ENCODE measurements at regions not wholly inside any gene's neighbourhood (a gene's known extent, or its start where the extent isn't known, plus 50 kb on each side); places are given as distances from the start of the nearest gene placed in this dataset.
"Not testable (repeated sequence)": the region's sequence is repeated elsewhere in the genome, so short reads cannot be mapped to it uniquely, and the experiment has no call there.

DNA sequence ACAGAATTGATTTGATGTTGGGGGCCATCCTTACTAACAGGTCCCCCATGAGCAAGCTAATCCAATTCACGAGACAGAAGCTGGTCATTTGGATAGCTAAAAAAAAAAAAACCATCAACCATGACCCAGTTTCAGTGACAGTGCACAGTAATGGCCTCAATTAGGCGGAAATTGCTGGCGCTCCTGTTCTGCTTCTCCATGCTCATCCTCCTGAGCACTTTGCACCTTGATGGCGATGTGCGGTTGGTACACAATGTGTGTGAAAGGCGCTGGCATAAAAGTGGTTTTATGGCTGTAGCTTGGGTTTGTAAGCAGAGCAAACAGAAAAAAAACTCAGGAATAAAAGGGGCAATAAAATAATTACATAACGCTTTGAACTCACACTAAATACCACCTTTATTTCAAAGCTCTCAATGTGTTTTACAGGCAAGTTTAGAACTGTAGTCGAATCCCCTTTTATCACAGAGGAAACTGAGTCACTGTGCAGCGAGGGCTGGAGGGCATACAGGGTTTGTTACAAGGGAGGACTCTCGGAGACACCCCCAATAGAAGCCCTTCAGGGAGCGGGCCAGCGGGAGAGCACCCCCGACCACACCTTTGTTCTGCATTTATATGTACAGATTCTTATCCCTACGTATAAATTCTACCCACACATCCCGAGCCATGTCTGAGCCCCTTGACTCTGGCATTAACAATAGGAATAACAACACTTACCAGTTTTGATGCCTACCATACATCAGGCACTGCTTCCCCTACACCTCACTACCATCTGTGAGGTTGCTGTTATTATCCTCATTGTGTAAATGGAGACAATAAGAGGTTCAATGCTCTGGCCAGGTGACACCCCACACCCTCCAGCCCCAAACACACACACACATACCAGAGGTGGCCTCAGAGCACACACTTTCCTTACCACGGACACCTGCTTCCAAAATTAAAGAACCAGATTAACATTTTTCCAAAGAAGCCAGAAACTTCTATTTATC is 213.5 kb upstream of the IRF2BP2 start:
- Mint-ChIP-seq H3K4me3 (no peak overlapping the region), H3K9me3 (no peaks in the 10 kb centered on the region), H3K4me1 (ENCODE audit: low read depth) (peaks cover 8% of the 10 kb centered on the region), H3K36me3 (ENCODE audit: low read depth) (no peaks in the 10 kb centered on the region), H3K27ac (no peak overlapping the region), H3K27me3 (ENCODE audit: insufficient read depth) (no peaks in the 10 kb centered on the region)
- intact Hi-C loops (cut with micrococcal nuclease): no loop called here
- DNase-seq (ENCODE audit: low spot score): no peak

DNA sequence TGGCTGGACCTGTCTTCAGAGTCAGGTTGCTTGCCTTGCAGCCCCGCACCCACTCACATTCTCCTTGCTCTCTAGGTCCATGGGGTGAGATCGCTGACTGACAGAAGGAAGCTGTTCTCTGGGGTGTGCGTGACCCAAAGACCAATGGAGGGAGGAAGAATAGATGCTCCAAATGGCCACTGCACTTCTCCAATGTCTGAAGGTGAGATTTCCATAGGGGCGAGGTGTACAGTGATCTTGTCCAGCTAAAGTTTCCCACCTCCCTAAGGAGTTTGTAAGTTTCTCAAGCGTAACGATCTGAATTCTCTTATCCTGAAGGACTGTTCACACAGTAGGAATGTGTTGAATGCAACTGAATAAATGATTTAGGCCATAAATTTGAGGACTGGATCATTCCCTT is 211.9 kb upstream of the IRF2BP2 start:
- no peak overlapping the region for H3K27ac Mint-ChIP-seq
- H3K27me3 Mint-ChIP-seq (ENCODE audit: insufficient read depth): no peaks in the 10 kb centered on the region
- no peak for DNase-seq (ENCODE audit: low spot score)
- no peak overlapping the region for H3K4me3 Mint-ChIP-seq
- H3K4me1 Mint-ChIP-seq (ENCODE audit: low read depth): peaks cover 8% of the 10 kb centered on the region
- H3K36me3 Mint-ChIP-seq (ENCODE audit: low read depth): no peaks in the 10 kb centered on the region
- H3K9me3 Mint-ChIP-seq: no peaks in the 10 kb centered on the region
- intact Hi-C loops (cut with micrococcal nuclease): no loop called here

DNA sequence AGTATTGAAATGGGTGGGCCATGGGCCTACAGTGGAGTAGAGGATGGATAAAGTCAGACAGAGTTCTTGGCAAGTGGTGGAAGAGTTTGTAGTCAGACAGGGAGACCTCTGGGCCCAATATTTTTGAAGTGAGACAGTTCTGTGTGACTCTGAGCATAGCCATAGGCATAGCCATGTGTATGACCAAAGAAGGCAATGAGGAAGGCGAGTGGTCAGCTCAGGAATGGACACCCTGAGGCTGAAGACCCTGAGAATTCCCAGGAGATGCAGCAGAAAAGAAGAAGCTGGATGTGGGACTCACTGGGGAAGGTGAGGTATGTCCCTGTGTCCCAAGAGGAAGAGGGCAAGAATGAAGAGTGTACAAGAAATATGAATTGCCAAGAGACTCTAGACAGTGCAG is 210.6 kb upstream of the IRF2BP2 start:
- Mint-ChIP-seq H3K36me3 (ENCODE audit: low read depth) (no peaks in the 10 kb centered on the region), H3K27me3 (ENCODE audit: insufficient read depth) (no peaks in the 10 kb centered on the region), H3K4me3 (no peak overlapping the region), H3K9me3 (no peaks in the 10 kb centered on the region), H3K4me1 (ENCODE audit: low read depth) (peaks cover 5% of the 10 kb centered on the region), H3K27ac (no peak overlapping the region)
- no peak for DNase-seq (ENCODE audit: low spot score)
- intact Hi-C loops (cut with micrococcal nuclease): no loop called here

DNA sequence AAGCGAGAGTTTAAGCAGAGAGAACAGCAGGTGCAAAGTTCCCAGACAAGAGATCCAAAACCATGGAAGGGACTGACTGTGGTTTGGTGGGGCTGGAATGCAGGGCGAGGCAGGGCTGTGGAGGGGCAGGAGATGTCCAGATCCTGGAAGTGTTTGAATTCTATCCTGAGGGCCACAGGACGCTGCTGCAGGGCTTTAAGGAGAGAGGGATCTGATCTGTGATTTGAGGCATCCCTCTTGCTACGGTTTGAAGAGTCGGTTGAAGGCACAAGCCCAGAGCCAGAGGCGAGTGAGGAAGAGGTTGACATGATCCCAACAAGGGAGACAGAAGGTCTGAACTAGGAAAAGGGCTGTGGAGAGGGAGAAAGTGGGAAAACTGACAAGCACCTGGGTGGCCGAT is 209.9 kb upstream of the IRF2BP2 start:
- H3K4me3 Mint-ChIP-seq; H3K4me1 Mint-ChIP-seq (ENCODE audit: low read depth); H3K27ac Mint-ChIP-seq; H3K36me3 Mint-ChIP-seq (ENCODE audit: low read depth); intact Hi-C loops (cut with micrococcal nuclease); H3K27me3 Mint-ChIP-seq (ENCODE audit: insufficient read depth); DNase-seq (ENCODE audit: low spot score); H3K9me3 Mint-ChIP-seq: not testable (repeated sequence)

DNA sequence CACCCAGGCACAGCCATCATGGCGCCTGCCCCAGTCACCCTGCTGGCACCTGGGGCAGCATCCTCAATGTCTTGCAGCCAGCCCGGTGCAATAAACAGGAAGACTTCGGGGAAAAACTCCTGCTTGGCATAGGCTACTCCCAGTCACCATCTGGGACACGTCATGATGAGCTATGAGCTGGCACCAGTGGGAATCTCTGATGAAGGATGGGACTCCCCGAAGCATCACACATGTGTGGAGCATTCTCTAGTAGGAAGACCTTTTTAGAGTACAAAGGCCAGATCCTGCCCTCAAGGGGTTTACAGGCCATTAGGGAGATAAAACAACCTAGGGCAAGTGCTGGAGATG is 208.0 kb upstream of the IRF2BP2 start:
- H3K27ac Mint-ChIP-seq; H3K27me3 Mint-ChIP-seq (ENCODE audit: insufficient read depth); H3K4me3 Mint-ChIP-seq; H3K36me3 Mint-ChIP-seq (ENCODE audit: low read depth); DNase-seq (ENCODE audit: low spot score); H3K4me1 Mint-ChIP-seq (ENCODE audit: low read depth); H3K9me3 Mint-ChIP-seq; intact Hi-C loops (cut with micrococcal nuclease): not testable (repeated sequence)

DNA sequence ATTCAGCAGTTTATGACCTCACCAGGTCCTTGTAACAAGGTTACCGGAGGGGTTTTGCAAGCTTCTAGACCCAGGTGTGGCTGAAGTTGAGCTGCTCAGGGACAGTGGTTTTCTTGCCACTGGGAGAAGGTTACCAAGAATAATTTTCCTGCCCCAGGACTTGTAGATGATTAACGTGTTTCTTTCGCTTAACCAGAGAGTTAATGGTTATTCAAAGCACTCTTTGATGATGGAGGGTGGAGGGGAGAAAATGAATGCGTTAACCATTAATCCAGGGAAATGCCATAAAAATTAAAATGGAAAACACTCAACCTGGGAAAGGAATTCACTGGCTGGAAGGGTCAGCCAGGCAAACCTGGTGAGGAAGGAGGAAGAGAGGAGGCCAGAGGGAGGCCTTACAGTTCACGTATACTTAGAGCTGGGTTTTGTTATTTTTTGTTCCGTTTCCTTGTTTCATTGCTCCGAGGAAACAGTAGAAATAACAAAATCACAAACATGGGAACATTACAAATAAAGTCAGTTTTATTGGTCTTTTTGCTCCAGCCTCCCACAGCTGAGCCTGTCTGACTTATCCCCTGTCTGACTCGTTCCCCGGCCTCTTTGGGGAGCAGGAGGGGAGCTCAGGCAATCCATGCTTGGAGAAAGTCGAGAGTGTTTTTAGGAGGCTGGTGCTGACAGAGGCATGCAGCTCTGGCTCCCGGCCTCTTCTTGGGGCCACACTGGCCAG is 207.5 kb upstream of the IRF2BP2 start:
- H3K27me3 Mint-ChIP-seq (ENCODE audit: insufficient read depth); intact Hi-C loops (cut with micrococcal nuclease); H3K36me3 Mint-ChIP-seq (ENCODE audit: low read depth); H3K27ac Mint-ChIP-seq; H3K4me1 Mint-ChIP-seq (ENCODE audit: low read depth); H3K9me3 Mint-ChIP-seq; H3K4me3 Mint-ChIP-seq; DNase-seq (ENCODE audit: low spot score): not testable (repeated sequence)

DNA sequence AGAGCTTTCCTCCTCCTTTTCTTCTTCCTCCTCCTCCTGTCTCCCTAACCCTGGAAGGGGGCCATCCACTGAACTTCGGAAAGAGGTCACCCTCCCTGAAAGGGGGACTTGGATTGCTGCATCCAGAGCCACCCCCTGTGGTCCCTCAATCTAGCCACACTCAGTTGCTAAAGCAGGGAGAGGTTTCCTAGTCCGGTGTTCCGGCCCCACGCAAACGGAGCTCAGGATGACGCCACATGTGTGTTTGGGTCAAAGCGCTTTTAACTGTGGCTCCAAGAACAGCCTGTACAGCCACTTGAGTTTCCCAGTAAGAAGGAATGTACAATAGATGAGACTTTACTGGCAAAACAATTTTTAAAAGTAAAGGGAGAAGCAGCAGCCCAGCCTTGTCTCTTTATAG is 206.9 kb upstream of the IRF2BP2 start:
- intact Hi-C loops (cut with micrococcal nuclease); H3K4me3 Mint-ChIP-seq; DNase-seq (ENCODE audit: low spot score); H3K36me3 Mint-ChIP-seq (ENCODE audit: low read depth); H3K4me1 Mint-ChIP-seq (ENCODE audit: low read depth); H3K9me3 Mint-ChIP-seq; H3K27me3 Mint-ChIP-seq (ENCODE audit: insufficient read depth); H3K27ac Mint-ChIP-seq: not testable (repeated sequence)

DNA sequence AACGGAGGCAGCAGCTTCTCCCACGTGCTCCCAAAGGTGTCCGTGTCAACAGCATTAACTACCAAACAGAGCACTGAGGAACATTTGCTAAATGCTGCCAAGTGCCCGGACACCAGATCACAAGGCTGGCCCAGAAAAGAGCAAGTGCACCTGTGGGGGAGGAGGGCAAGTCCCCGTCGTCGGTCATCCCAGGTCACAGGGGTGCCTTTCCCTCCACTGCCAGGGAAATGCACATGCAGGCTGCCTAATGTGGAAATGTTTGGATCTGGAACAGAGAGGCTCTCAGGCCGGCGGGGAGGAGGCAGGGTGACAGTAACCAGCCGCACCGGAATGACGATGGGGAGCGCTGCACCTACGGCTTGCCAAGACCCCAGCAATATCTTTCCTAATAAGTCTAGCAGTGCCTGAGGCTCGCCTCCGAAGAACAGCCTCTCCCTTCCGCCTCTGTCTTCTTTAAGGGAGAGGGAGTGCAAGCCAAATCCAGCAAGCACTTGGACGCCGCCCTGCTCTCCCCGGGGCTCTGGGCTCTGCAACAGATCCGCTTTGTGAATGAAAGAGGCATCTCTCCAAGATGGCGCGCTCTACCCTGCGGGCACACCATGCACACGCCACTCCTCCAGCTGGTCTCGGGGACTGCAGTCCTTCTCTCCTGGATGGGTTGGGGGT is 206.3 kb upstream of the IRF2BP2 start:
- H3K4me1 Mint-ChIP-seq (ENCODE audit: low read depth); intact Hi-C loops (cut with micrococcal nuclease); H3K4me3 Mint-ChIP-seq; H3K9me3 Mint-ChIP-seq; DNase-seq (ENCODE audit: low spot score); H3K27ac Mint-ChIP-seq; H3K27me3 Mint-ChIP-seq (ENCODE audit: insufficient read depth); H3K36me3 Mint-ChIP-seq (ENCODE audit: low read depth): not testable (repeated sequence)

DNA sequence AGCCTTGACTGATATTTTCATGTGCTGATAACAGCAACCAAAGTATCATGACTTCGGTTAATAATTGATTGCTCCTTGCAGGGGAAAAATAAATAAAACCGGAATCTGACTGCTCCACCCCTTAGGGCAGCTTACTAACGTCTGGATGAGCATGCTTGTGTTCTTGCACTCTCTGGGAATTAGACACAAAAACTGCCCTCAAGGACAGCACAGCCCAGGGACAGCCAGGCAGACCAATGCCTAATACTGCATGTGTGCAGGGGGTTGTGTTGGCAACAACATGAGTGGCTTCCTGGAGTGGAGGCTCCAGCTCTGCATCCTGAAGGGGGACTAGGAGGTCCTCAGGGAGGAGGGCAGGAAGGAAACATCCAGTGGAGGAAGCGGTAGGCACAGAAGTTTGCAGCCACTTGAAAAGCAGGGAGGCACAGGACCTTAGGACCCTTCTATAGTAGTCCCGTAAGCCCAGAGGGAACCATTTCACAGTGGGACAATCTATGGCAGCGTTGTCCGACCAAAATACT is 205.4 kb upstream of the IRF2BP2 start:
- H3K27ac Mint-ChIP-seq; H3K4me1 Mint-ChIP-seq (ENCODE audit: low read depth); DNase-seq (ENCODE audit: low spot score); intact Hi-C loops (cut with micrococcal nuclease); H3K36me3 Mint-ChIP-seq (ENCODE audit: low read depth); H3K27me3 Mint-ChIP-seq (ENCODE audit: insufficient read depth); H3K4me3 Mint-ChIP-seq; H3K9me3 Mint-ChIP-seq: not testable (repeated sequence)

DNA sequence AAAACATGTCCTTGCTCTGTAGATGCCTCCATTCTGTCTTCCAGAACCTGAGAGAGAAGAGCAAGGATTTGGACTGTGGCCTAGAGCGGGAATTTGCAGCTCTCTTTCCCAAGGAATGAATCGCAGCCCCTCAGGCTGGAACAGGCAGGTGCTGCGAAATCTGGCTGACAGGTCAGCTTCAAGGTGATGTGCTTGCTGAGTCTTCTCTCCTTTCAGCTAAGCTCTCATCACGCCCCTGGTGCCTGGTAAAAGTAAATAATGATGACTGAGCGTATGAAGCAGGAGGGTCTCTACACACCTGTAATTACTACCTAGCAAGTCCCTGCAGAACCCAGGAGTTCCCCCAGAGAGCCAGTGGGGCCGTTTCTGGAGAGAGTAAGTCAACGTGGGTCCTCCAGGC is 204.3 kb upstream of the IRF2BP2 start:
- DNase-seq (ENCODE audit: low spot score); H3K9me3 Mint-ChIP-seq; H3K4me1 Mint-ChIP-seq (ENCODE audit: low read depth); H3K27ac Mint-ChIP-seq; H3K4me3 Mint-ChIP-seq; H3K36me3 Mint-ChIP-seq (ENCODE audit: low read depth); H3K27me3 Mint-ChIP-seq (ENCODE audit: insufficient read depth); intact Hi-C loops (cut with micrococcal nuclease): not testable (repeated sequence)

DNA sequence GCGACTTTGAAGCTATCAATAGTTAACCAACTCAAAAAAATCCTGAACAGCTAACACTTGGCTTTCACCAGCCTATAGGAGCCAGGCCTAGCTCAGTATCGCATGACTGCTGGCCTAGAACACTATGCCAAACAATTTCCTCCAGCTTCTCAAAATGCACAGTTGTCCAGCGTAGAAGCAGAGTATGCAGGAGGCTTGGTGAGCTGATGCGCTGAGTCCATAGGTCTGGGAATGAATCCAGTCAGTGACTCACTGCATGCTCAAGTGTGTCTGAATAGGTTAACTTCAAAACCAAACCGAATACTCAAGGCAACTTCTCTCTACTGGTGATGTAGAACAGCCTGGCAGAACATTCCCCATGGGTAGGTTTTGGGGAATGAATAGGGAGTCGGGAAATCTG is 201.8 kb upstream of the IRF2BP2 start:
- DNase-seq (ENCODE audit: low spot score); H3K4me1 Mint-ChIP-seq (ENCODE audit: low read depth); H3K9me3 Mint-ChIP-seq; H3K36me3 Mint-ChIP-seq (ENCODE audit: low read depth); intact Hi-C loops (cut with micrococcal nuclease); H3K4me3 Mint-ChIP-seq; H3K27ac Mint-ChIP-seq; H3K27me3 Mint-ChIP-seq (ENCODE audit: insufficient read depth): not testable (repeated sequence)

DNA sequence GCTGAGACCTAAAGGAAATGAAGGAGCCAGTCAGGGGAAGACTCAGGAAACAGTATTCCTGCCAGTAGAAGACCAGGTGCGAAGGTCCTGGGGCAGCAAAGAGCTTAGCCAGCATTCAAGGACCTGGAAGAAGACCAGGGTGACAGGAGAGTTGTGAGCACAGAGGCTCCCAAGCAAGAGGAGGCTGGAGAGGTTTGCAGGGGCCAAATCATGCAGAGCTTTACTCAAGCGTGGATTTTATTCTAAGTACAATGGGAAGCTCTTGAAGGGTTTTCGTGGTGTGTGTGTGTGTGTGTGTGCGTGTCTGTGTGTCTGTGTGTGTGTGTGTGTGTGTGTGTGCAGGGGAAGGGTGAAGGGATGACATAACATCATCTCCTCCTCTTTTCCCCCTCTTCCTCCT is 200.7 kb upstream of the IRF2BP2 start:
- H3K4me3 Mint-ChIP-seq; H3K36me3 Mint-ChIP-seq (ENCODE audit: low read depth); intact Hi-C loops (cut with micrococcal nuclease); H3K27me3 Mint-ChIP-seq (ENCODE audit: insufficient read depth); H3K9me3 Mint-ChIP-seq; H3K4me1 Mint-ChIP-seq (ENCODE audit: low read depth); H3K27ac Mint-ChIP-seq; DNase-seq (ENCODE audit: low spot score): not testable (repeated sequence)

DNA sequence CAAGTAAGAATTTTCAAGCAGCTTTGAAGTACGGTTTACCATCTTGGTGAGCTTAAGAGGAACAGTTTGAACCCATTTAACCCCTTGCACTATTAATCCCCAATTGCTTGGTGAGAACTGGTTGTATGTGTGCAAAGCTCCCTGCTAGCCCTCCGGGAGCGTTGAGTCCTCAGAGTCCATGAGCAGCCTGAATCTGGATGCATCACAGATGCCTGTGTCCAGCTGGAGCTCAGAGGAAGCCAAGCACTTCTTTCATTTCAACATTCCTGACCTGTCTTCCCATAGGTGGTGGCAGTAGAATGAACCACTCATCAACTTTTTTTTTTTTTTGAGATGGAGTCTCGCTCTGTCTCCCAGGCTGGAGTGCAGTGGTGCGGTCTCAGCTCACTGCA is 199.9 kb upstream of the IRF2BP2 start:
- H3K36me3 Mint-ChIP-seq (ENCODE audit: low read depth); intact Hi-C loops (cut with micrococcal nuclease); H3K4me3 Mint-ChIP-seq; H3K4me1 Mint-ChIP-seq (ENCODE audit: low read depth); H3K27me3 Mint-ChIP-seq (ENCODE audit: insufficient read depth); DNase-seq (ENCODE audit: low spot score); H3K27ac Mint-ChIP-seq; H3K9me3 Mint-ChIP-seq: not testable (repeated sequence)
